ENCODE measurements at regions not wholly inside any gene's neighbourhood (a gene's known extent, or its start where the extent isn't known, plus 50 kb on each side); places are given as distances from the start of the nearest gene placed in this dataset.

- no peak overlapping the region for H3K4me3 ChIP-seq (replicated peaks; ENCODE audit: low read depth, low read length)
- TF ChIP-seq, protein P1, sequence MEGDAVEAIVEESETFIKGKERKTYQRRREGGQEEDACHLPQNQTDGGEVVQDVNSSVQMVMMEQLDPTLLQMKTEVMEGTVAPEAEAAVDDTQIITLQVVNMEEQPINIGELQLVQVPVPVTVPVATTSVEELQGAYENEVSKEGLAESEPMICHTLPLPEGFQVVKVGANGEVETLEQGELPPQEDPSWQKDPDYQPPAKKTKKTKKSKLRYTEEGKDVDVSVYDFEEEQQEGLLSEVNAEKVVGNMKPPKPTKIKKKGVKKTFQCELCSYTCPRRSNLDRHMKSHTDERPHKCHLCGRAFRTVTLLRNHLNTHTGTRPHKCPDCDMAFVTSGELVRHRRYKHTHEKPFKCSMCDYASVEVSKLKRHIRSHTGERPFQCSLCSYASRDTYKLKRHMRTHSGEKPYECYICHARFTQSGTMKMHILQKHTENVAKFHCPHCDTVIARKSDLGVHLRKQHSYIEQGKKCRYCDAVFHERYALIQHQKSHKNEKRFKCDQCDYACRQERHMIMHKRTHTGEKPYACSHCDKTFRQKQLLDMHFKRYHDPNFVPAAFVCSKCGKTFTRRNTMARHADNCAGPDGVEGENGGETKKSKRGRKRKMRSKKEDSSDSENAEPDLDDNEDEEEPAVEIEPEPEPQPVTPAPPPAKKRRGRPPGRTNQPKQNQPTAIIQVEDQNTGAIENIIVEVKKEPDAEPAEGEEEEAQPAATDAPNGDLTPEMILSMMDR (IDR thresholded peaks at IDR 0.05; ENCODE audit: low read length, missing control alignments): no peak
- DNase-seq (ENCODE audit: low read depth): no peak
Observed at GRCh38 chr2:123811846-123812245, 213.2 kb upstream of the CNTNAP5 start.

- TF ChIP-seq, protein P1 (IDR thresholded peaks at IDR 0.05; ENCODE audit: low read length, missing control alignments): no peak
- DNase-seq (ENCODE audit: low read depth): no peak
- no peak overlapping the region for H3K4me3 ChIP-seq (replicated peaks; ENCODE audit: low read depth, low read length)
Observed at GRCh38 chr2:123816203-123816602, 208.9 kb upstream of the CNTNAP5 start.

DNA sequence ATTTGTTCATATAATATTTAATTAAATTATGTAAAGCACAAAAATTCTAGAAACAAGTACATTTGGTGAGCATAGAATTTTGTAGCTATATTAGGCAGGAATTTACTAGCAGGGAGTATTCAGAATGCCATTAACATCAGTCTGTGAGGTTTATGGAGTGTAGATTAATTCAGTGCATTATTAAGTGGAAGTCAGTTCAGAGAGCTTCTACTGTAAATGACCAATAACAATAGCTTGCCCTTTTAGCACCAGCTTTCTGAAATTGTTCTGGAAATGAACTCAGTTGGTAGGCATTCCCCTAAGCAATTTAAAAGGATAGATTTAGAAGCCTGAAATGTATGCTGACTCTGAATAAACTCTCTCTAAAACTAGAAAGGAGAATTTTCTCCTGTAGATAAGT, 208.2 kb upstream of the CNTNAP5 start:
- DNase-seq (ENCODE audit: low read depth): no peak
- TF ChIP-seq, protein P1 (IDR thresholded peaks at IDR 0.05; ENCODE audit: low read length, missing control alignments): no peak
- no peak overlapping the region for H3K4me3 ChIP-seq (replicated peaks; ENCODE audit: low read depth, low read length)

GRCh38 chr2:123826729-123827271, 198.3 kb upstream of the CNTNAP5 start:
- no peak for DNase-seq (ENCODE audit: low read depth)

GRCh38 chr2:123839326-123839725, 185.8 kb upstream of the CNTNAP5 start:
- no peak for DNase-seq (ENCODE audit: low read depth)
- TF ChIP-seq, protein P1 (IDR thresholded peaks at IDR 0.05; ENCODE audit: low read length, missing control alignments): no peak
- H3K4me3 ChIP-seq (replicated peaks; ENCODE audit: low read depth, low read length): no peak overlapping the region

More at GRCh38 chr2:123826729-123827271, 198.3 kb upstream of the CNTNAP5 start:
- TF ChIP-seq, protein P1 (IDR thresholded peaks at IDR 0.05; ENCODE audit: low read length, missing control alignments): no peak
- H3K4me3 ChIP-seq (replicated peaks; ENCODE audit: low read depth, low read length): no peak overlapping the region

- DNase-seq (ENCODE audit: low read depth): no peak
- no peak overlapping the region for H3K4me3 ChIP-seq (replicated peaks; ENCODE audit: low read depth, low read length)
- TF ChIP-seq, protein P1 (IDR thresholded peaks at IDR 0.05; ENCODE audit: low read length, missing control alignments): no peak
Observed at GRCh38 chr2:123840016-123840415, 185.1 kb upstream of the CNTNAP5 start.

DNA sequence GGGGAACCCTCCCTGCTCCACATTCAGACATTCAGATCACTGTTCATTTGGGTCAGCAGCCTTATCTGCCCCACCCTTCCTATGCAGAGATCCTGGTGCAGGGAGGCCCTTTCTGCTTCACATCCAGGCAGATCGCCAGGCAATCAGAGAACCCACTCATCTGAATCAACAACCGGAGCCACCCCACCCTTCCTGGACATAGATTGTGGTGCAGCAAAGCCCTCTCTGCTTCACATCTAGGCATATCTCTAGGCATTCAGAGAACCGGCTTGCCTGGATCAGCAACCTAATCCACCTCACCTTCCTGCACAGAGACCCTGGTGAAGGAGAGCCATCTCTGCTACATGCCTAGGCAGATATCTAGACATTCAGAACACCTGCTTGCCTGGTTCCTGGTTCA, 184.5 kb upstream of the CNTNAP5 start:
- TF ChIP-seq, protein P1 (IDR thresholded peaks at IDR 0.05; ENCODE audit: low read length, missing control alignments): no peak
- DNase-seq (ENCODE audit: low read depth): no peak
- H3K4me3 ChIP-seq (replicated peaks; ENCODE audit: low read depth, low read length): no peak overlapping the region

Data from fibroblast of pulmonary artery (primary cell).